ENCODE measurements at regions not wholly inside any gene's neighbourhood (a gene's known extent, or its start where the extent isn't known, plus 50 kb on each side); places are given as distances from the start of the nearest gene placed in this dataset.

- no peak for DNase-seq (ENCODE audit: low read depth in 3 of 3, low spot score in 2 of 3)
Observed at GRCh38 chr14:34027990-34028495, 77.2 kb upstream of the EGLN3 start.

- DNase-seq (ENCODE audit: low read depth in 3 of 3, low spot score in 2 of 3) = no peak
Observed at GRCh38 chr14:34027130-34027989, 76.5 kb upstream of the EGLN3 start.

GRCh38 chr14:34025325-34026017, 74.6 kb upstream of the EGLN3 start:
- no peak for DNase-seq (ENCODE audit: low read depth in 3 of 3, low spot score in 2 of 3)

GRCh38 chr14:34024768-34025144, 73.9 kb upstream of the EGLN3 start:
- no peak for DNase-seq (ENCODE audit: low read depth in 3 of 3, low spot score in 2 of 3)

GRCh38 chr14:34023824-34024767, 73.2 kb upstream of the EGLN3 start:
- no peak for DNase-seq (ENCODE audit: low read depth in 3 of 3, low spot score in 2 of 3)

- no peak for DNase-seq (ENCODE audit: low read depth in 3 of 3, low spot score in 2 of 3)
Observed at GRCh38 chr14:34021096-34021495, 70.2 kb upstream of the EGLN3 start.

- no peak for DNase-seq (ENCODE audit: low read depth in 3 of 3, low spot score in 2 of 3)
Observed at GRCh38 chr14:34020014-34020413, 69.1 kb upstream of the EGLN3 start.

- DNase-seq (ENCODE audit: low read depth in 3 of 3, low spot score in 2 of 3) = no peak
Observed at GRCh38 chr14:34018564-34019244, 67.8 kb upstream of the EGLN3 start.

- no peak for DNase-seq (ENCODE audit: low read depth in 3 of 3, low spot score in 2 of 3)
Observed at GRCh38 chr14:34018125-34018524, 67.3 kb upstream of the EGLN3 start.

- no peak for DNase-seq (ENCODE audit: low read depth in 3 of 3, low spot score in 2 of 3)
Observed at GRCh38 chr14:34015383-34015782, 64.5 kb upstream of the EGLN3 start.

- DNase-seq (ENCODE audit: low read depth in 3 of 3, low spot score in 2 of 3) = no peak
Observed at GRCh38 chr14:34014936-34015335, 64.1 kb upstream of the EGLN3 start.

GRCh38 chr14:34013721-34014060, 62.8 kb upstream of the EGLN3 start:
- DNase-seq (ENCODE audit: low read depth in 3 of 3, low spot score in 2 of 3) = no peak

GRCh38 chr14:34012978-34013720, 62.3 kb upstream of the EGLN3 start:
- DNase-seq (ENCODE audit: low read depth in 3 of 3, low spot score in 2 of 3) = no peak

GRCh38 chr14:34012369-34012768, 61.5 kb upstream of the EGLN3 start:
- no peak for DNase-seq (ENCODE audit: low read depth in 3 of 3, low spot score in 2 of 3)

- no peak for DNase-seq (ENCODE audit: low read depth in 3 of 3, low spot score in 2 of 3)
Observed at GRCh38 chr14:34009956-34010355, 59.1 kb upstream of the EGLN3 start.

- DNase-seq (ENCODE audit: low read depth in 3 of 3, low spot score in 2 of 3) = no peak
Observed at GRCh38 chr14:34007902-34008301, 57.0 kb upstream of the EGLN3 start.

- DNase-seq (ENCODE audit: low read depth in 3 of 3, low spot score in 2 of 3) = no peak
Observed at GRCh38 chr14:34005901-34006300, 55.0 kb upstream of the EGLN3 start.

- no peak for DNase-seq (ENCODE audit: low read depth in 3 of 3, low spot score in 2 of 3)
Observed at GRCh38 chr14:34004881-34005280, 54.0 kb upstream of the EGLN3 start.

GRCh38 chr14:34003691-34004090, 52.8 kb upstream of the EGLN3 start:
- no peak for DNase-seq (ENCODE audit: low read depth in 3 of 3, low spot score in 2 of 3)
